WTC11 (cell line): ENCODE measurements at regions not wholly inside any gene's neighbourhood (a gene's known extent, or its start where the extent isn't known, plus 50 kb on each side); places are given as distances from the start of the nearest gene placed in this dataset.

Source experiments
- CREM ChIP-seq: sonication (generic); formaldehyde crosslinking; IDR thresholded peaks from 2 replicates; pipeline ENCODE4 v1.8.1; 2022; ENCODE audit warnings: mild to moderate bottlenecking, missing genetic modification reagents, moderate library complexity
- CTCF ChIP-seq: fragments of 200-600 bp; IDR thresholded peaks from 2 replicates; pipeline ENCODE4 v1.8.0; 2022; ENCODE audit warnings: antibody characterized with exemption
- MXD4 ChIP-seq: fragments of 250-450 bp; sonication (Bioruptor Pico); IDR thresholded peaks from 2 replicates; pipeline ENCODE4 v1.8.0; 2021; ENCODE audit warnings: mild to moderate bottlenecking, moderate library complexity, borderline replicate concordance
- NR3C1 ChIP-seq: sonication (generic); formaldehyde crosslinking; conservative IDR thresholded peaks from 2 replicates; pipeline ENCODE4 v1.8.1; 2023; ENCODE audit warnings: low read depth, mild to moderate bottlenecking, missing genetic modification reagents
- RELA ChIP-seq: sonication (generic); formaldehyde crosslinking; IDR thresholded peaks from 2 replicates; pipeline ENCODE4 v1.8.1; 2022; ENCODE audit warnings: missing genetic modification reagents, mild to moderate bottlenecking, borderline replicate concordance
- TP53 ChIP-seq: sonication (generic); formaldehyde crosslinking; IDR thresholded peaks from 2 replicates; pipeline ENCODE4 v1.8.1; 2023; ENCODE audit warnings: mild to moderate bottlenecking, missing genetic modification reagents
- ZBTB21 ChIP-seq: sonication (generic); formaldehyde crosslinking; IDR thresholded peaks from 2 replicates; pipeline ENCODE4 v1.8.1; 2023; ENCODE audit warnings: mild to moderate bottlenecking, missing genetic modification reagents, borderline replicate concordance

GRCh38 chr9:21729648-21730047 lies 72.8 kb upstream of the MTAP start:
- TF ChIP-seq MXD4 (CRISPR knock-in tag) (no peak), CTCF (no peak), RELA (CRISPR knock-in tag) (no peak), ZBTB21 (CRISPR knock-in tag) (no peak), CREM (no peak), TP53 (CRISPR knock-in tag) (no peak), NR3C1 (CRISPR knock-in tag) (no peak)
